ENCODE measurements at regions not wholly inside any gene's neighbourhood (a gene's known extent, or its start where the extent isn't known, plus 50 kb on each side); places are given as distances from the start of the nearest gene placed in this dataset.
A peak's percentile ranks its signal among the peaks of the same experiment; 100 is the strongest.

- DNase-seq = no peak
- H3K4me3 ChIP-seq = no peak overlapping the region
- H3K4me1 ChIP-seq = no peaks in the 10 kb centered on the region
- no peaks in the 10 kb centered on the region for H3K36me3 ChIP-seq
- no peak overlapping the region for H3K27ac ChIP-seq
- H3K9me3 ChIP-seq = no peaks in the 10 kb centered on the region
- H3K27me3 ChIP-seq = peaks cover 13% of the 10 kb centered on the region
- no peak for TF ChIP-seq CTCF (IDR thresholded peaks at IDR 0.05)
- no peak for ATAC-seq
- intact Hi-C loops (cut with DNase I) = no loop called here
Measured at GRCh38 chr12:111174961-111175345, 193.9 kb downstream of the PHETA1 start.

GRCh38 chr12:111174251-111174960 lies 194.5 kb downstream of the PHETA1 start:
- Histone ChIP-seq H3K4me1 (no peaks in the 10 kb centered on the region), H3K4me3 (no peak overlapping the region), H3K9me3 (no peaks in the 10 kb centered on the region), H3K27ac (no peak overlapping the region), H3K27me3 (peaks cover 14% of the 10 kb centered on the region), H3K36me3 (no peaks in the 10 kb centered on the region)
- DNase-seq (no peak), ATAC-seq (no peak)
- intact Hi-C loops (cut with DNase I) = no loop called here
- TF ChIP-seq CTCF (IDR thresholded peaks at IDR 0.05) = peak; percentile 9

GRCh38 chr12:111173836-111174235 lies 195.1 kb downstream of the PHETA1 start:
- no peaks in the 10 kb centered on the region for H3K36me3 ChIP-seq
- intact Hi-C loops (cut with DNase I) = no loop called here
- DNase-seq (no peak), ATAC-seq (peak; percentile 23)
- no peaks in the 10 kb centered on the region for H3K9me3 ChIP-seq
- no peak overlapping the region for H3K27ac ChIP-seq
- no peaks in the 10 kb centered on the region for H3K4me1 ChIP-seq
- no peak overlapping the region for H3K4me3 ChIP-seq
- peaks cover 14% of the 10 kb centered on the region for H3K27me3 ChIP-seq
- no peak for TF ChIP-seq CTCF (IDR thresholded peaks at IDR 0.05)

GRCh38 chr12:111173391-111173790 lies 195.5 kb downstream of the PHETA1 start:
- Histone ChIP-seq H3K4me3 (no peak overlapping the region), H3K36me3 (no peaks in the 10 kb centered on the region), H3K9me3 (no peaks in the 10 kb centered on the region), H3K4me1 (no peaks in the 10 kb centered on the region), H3K27me3 (peaks cover 11% of the 10 kb centered on the region), H3K27ac (no peak overlapping the region)
- DNase-seq (no peak), ATAC-seq (no peak)
- intact Hi-C loops (cut with DNase I) = no loop called here
- TF ChIP-seq CTCF (IDR thresholded peaks at IDR 0.05) = no peak

GRCh38 chr12:111172786-111173185 lies 196.1 kb downstream of the PHETA1 start:
- Histone ChIP-seq H3K27me3 (peaks cover 8% of the 10 kb centered on the region), H3K4me3 (no peak overlapping the region), H3K9me3 (no peaks in the 10 kb centered on the region), H3K4me1 (no peaks in the 10 kb centered on the region), H3K36me3 (no peaks in the 10 kb centered on the region), H3K27ac (no peak overlapping the region)
- DNase-seq (no peak), ATAC-seq (no peak)
- intact Hi-C loops (cut with DNase I) = no loop called here
- TF ChIP-seq CTCF (IDR thresholded peaks at IDR 0.05) = no peak

GRCh38 chr12:111171832-111172231 lies 197.1 kb downstream of the PHETA1 start:
- H3K36me3 ChIP-seq = no peaks in the 10 kb centered on the region
- no peak overlapping the region for H3K4me3 ChIP-seq
- intact Hi-C loops (cut with DNase I) = no loop called here
- no peak for TF ChIP-seq CTCF (IDR thresholded peaks at IDR 0.05)
- DNase-seq (no peak), ATAC-seq (no peak)
- H3K4me1 ChIP-seq = no peaks in the 10 kb centered on the region
- H3K27me3 ChIP-seq = peaks cover 8% of the 10 kb centered on the region
- no peaks in the 10 kb centered on the region for H3K9me3 ChIP-seq
- H3K27ac ChIP-seq = no peak overlapping the region

Data from upper lobe of right lung (tissue), 1 donor.